ENCODE measurements at regions not wholly inside any gene's neighbourhood (a gene's known extent, or its start where the extent isn't known, plus 50 kb on each side); places are given as distances from the start of the nearest gene placed in this dataset.

GRCh38 chr9:107647611-107648010 is 158.0 kb upstream of the KLF4 start:
- DNase-seq: no peak

- DNase-seq: no peak
Measured at GRCh38 chr9:107647141-107647540, 157.6 kb upstream of the KLF4 start.

- no peak for DNase-seq
Measured at GRCh38 chr9:107645464-107645833, 155.9 kb upstream of the KLF4 start.

- DNase-seq: no peak
Measured at GRCh38 chr9:107644733-107645463, 155.3 kb upstream of the KLF4 start.

DNA sequence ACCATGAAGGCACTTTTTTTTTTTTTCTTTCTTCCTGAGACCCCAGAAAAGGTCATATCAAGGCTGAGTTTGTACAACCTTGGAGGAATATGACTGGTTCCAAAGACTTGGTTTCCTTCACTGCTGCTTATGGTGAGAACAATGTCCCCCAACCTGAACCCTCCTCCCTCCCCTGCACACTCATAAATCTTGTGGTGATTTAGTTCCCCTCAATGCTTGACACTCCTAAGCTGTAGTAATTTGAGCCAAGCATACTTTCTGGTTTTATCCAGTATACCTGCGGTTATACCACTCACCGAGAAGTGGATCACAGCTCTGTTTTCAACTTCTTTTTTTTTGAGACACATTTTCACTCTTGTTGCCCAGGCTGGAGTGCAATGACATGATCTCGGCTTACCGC is 149.9 kb upstream of the KLF4 start:
- no peak for DNase-seq

DNA sequence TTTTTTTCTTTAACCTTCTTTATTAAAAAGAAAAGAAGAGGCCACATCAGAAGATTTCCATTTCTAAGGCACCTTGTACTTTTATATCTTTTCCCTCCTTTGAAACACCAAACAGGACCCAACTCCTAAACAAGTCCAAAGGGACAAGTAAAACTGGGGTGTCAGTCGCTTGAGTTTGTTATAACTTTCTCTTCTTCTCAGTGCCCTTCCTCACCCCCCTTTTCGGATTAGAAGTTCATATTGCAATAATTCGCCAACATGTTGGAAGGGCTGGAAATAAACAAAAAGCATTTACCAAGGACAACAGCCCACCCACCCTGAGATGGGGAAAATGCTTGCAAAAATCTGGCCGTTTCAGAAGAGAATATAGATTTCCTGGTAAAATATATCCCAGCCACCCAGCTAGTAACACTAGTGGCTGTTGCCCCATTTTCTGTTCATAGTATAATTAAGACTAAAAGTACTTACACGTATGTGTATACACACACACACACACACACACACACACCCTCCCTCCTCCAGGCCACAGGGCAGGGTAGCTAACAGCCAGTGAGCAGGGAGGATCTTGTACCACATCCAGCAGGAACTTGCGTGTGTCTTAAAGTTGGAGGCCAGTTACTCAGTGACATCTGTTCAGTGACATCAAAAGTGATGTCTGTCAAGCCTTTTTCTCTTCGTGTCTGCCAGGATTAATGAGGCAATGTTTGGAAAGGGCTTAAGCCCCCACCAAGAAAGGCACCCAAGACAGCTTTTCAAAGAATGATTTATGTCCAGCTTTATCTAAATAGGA is 149.1 kb upstream of the KLF4 start:
- DNase-seq: no peak

- no peak for DNase-seq
Measured at GRCh38 chr9:107637421-107638420, 148.2 kb upstream of the KLF4 start.

- no peak for DNase-seq
Measured at GRCh38 chr9:107636571-107637381, 147.2 kb upstream of the KLF4 start.

DNA sequence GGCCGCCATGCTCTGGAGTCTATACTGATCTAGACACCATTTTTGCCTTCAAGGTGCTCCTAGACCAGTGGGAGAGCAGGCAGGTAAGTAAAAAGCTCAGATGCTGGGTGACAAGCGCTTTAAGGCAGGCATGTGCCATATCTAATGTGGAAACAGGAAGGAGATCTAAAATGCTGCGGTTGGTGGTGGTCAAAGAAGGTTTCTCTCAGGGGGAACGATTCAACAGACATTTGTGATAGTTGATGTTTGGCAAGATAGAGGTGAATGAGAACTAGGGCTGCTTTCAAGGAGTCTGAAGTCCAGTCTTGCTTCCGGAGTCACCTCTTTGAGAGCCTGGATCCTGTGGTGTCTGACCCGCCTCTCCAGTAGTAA is 146.2 kb upstream of the KLF4 start:
- no peak for DNase-seq

DNA sequence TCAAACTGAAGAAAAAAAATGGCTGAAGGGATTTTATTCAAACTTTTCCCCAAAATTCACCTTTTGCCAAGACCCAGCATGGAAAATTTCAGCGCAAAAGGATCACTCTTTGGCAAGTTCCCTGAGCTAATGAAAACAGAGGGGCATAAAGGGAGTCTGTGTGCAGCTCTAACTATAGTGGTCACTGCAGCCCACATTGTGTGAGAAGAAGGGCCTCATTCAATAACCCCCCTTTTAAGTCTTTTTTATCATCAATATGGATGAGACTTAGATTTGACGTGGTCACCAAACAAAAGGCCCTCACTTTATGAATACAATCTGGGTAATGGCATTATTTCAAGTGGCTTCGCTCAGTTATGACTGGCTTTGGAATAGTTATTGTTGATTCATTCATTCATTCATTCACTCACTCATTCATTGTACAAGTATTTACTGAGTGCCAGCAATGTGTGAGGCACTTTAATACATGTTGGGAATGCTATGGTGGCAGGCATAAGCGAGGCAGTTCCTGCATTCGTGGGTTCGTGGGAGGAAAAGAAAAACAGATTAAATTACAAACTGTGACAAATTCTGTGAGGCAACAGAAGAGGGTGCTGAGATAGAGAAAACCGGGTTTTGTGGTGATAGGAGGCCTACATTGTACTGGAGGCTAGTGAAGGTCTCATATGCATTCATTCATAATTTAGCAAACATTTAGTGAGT is 145.7 kb upstream of the KLF4 start:
- DNase-seq: no peak

- DNase-seq: no peak
Measured at GRCh38 chr9:107633406-107633805, 143.8 kb upstream of the KLF4 start.

GRCh38 chr9:107632661-107633060 is 143.1 kb upstream of the KLF4 start:
- DNase-seq: no peak

DNA sequence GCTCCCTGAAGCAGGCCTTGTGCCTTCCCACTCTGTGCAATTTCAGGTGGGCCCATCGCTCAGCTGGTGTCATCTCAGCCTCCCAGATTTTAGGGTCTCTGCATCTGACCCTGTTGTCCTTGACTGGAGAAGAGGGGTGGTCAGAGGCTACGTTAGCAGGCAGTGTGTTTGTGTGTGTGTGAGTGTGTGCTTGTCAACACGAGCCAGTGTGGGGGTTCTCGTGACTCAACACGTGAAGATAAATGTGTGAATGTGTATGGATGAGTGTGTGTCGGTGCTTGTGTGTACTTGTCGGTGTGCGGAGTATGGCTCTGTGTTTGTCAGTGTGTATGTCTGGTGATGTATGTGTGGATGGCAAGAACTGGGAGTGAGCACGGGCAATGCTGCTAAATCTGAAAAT is 142.6 kb upstream of the KLF4 start:
- DNase-seq: no peak

- DNase-seq: no peak
Measured at GRCh38 chr9:107631788-107632187, 142.2 kb upstream of the KLF4 start.

- DNase-seq: no peak
Measured at GRCh38 chr9:107630156-107630555, 140.6 kb upstream of the KLF4 start.

DNA sequence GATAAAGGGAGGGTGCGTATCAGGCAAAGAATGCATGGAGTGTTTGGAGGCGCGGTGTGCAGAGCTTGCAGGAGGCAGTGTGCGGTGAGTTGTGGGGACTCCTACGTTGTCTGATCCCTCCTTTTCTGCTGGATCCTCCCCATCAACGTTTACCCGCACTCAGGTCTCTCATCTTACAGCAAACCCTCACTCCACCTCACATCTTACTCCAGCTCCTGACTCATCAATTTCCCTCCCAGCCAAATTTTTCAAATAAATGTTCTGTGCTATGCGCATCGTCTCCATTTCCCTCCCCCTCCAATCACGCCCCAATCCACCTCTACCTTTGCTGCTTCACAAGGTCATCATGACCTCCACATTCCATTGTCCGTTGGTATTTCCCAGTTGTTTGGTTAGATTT is 138.9 kb upstream of the KLF4 start:
- no peak for DNase-seq

DNA sequence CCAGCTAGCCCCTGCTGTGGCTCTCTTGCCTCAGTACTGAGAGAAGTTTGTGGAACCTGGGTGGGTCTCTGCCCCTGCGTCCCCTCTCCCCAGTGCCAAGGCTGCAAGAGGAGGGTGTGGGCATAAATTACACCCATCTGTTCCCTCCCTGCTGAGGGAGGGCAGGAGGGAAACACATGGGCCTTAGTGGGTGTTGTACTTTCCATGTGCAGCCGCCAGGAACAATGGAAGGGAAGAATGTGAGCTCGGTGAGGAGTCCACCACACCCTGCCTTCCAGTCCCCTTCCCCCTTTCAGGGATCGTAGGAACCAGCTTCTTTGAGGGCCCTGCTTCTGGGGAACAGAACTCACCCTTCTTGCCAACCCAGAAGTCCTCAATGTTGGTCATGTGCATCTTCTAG is 138.2 kb upstream of the KLF4 start:
- DNase-seq: no peak

DNA sequence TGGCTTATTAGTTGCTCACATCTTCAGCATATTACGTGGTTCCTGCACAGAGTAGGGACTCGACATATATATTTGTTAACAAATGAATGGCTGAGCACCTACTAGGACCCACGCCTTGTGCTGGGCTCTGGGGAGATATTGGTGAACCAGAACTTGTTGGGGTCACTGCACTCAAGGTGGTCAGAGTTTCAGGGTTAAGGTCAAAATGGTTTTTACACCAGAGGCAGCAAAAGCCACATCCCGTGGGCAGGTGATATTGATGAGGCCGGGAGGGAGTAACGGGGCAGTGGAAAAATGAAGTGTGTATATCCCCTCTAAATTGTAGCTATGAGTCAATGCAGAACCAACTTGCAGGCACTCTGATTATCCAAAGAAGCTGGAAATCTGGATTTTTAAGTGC is 136.5 kb upstream of the KLF4 start:
- DNase-seq: no peak

GRCh38 chr9:107625383-107625984 is 135.9 kb upstream of the KLF4 start:
- no peak for DNase-seq

DNA sequence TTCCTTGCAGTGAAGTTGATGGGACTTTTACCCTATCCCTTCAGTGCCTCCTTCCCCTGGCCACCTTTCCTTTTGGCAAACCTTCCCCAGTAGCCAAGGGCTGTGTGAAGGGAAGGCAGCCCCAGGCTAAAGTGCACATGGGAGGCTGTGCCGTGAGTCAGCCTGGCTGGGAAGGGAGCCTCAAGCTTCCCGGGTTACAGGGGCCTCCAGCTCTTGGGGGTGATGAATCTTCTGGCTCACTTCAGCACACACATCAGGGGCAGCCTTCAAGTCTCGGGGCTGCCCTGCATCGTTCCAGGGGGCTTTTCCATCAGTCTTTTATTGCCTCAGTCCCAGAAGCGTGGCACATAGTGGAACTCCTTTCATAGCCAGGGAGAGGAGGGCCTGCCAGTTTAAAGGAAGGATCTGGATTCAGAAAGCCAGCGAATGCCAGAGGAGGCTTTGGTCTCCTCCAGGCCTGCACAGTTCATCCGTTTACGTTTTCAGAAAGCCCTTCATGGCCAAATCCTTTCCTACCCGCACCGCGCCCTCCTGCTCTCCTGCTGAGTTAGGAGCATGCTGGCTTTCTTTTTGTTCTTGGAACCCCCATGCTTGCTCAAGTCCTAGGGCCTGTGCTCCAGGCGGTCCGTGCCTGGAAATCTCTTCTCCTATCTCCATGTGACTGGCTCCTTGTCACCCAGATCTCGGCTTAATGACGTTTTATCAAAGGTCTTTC is 134.8 kb upstream of the KLF4 start:
- no peak for DNase-seq

GRCh38 chr9:107621436-107621835 is 131.9 kb upstream of the KLF4 start:
- no peak for DNase-seq
